Upper lobe of left lung (tissue), 4 donors: ENCODE measurements at regions not wholly inside any gene's neighbourhood (a gene's known extent, or its start where the extent isn't known, plus 50 kb on each side); places are given as distances from the start of the nearest gene placed in this dataset.

Experiments
- CTCF ChIP-seq, 6 experiments: fragments of 450-650 bp in 4 of 6; fragments of 200-600 bp in 2 of 6; sonication (generic) in 2 of 6; IDR thresholded peaks; one replicate each; pipeline ENCODE4 v1.5.1; 2016 to 2019; ENCODE audit warnings: antibody characterized with exemption in 6 of 6
- POLR2A ChIP-seq, 4 donors: fragments of 450-650 bp; IDR thresholded peaks; one replicate each; pipeline ENCODE4 v1.5.1; 2016 to 2017; ENCODE audit warnings: antibody characterized with exemption in 4 of 4, mild to moderate bottlenecking in 2 of 4
- POLR2AphosphoS5 ChIP-seq, 2 donors: sonication (generic); formaldehyde crosslinking; IDR thresholded peaks; one replicate each; pipeline ENCODE4 v1.5.1; 2017; ENCODE audit warnings: antibody characterized with exemption in 2 of 2

DNA sequence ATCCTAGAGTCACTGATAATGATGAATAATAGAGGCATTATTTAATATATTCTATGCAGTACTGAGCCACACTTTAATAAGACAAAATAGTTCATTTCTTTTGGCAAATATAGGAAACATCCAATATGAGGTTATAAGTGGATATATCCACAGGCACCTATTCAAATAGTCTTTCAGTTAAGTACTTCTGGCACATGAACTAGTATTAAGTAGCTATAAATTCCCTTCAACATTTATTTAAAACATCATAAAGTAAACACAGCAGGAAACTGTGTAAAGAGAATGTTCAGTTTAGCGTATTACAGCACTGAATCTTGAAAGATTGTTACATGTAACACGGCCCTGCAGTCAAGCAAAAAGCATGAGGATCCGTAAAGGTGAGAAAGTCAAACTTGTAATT lies 463.3 kb upstream of the KLF12 start:
- TF ChIP-seq CTCF (IDR thresholded peaks at IDR 0.05): no peak
- TF ChIP-seq POLR2AphosphoS5 (IDR thresholded peaks at IDR 0.05): no peak
- no peak for TF ChIP-seq POLR2A (IDR thresholded peaks at IDR 0.05)
